ENCODE measurements at regions not wholly inside any gene's neighbourhood (a gene's known extent, or its start where the extent isn't known, plus 50 kb on each side); places are given as distances from the start of the nearest gene placed in this dataset.

GRCh38 chrX:109783701-109784079, 50.6 kb upstream of the ACSL4 start:
- TF ChIP-seq POLR2AphosphoS5 (IDR thresholded peaks at IDR 0.05; ENCODE audit: low read depth, low read length) (no peak), TAF1 (IDR thresholded peaks at IDR 0.05; ENCODE audit: borderline replicate concordance, low read depth, low read length) (no peak), POLR2A (IDR thresholded peaks at IDR 0.05; ENCODE audit: low read depth, low read length) (no peak)

All from GM12892 (cell line).